HCT116 (cell line): ENCODE measurements at regions not wholly inside any gene's neighbourhood (a gene's known extent, or its start where the extent isn't known, plus 50 kb on each side); places are given as distances from the start of the nearest gene placed in this dataset.

Experiments used
- ATAC-seq: fragments of 200-7000 bp; cut with Tn5 transposase; 2 replicates; pipeline ENCODE4 v1.9.1; 2020; ENCODE audit warnings: mild to moderate bottlenecking, moderate library complexity
- BruUV-seq: library from RNA; stranded (reverse); fragments of 400-500 nt; replicated peaks from 2 replicates; lab custom pipeline; 2021; lab: Mats Ljungman, UMichigan
- CTCF ChIA-PET: fragments of 300-600 bp; sonication (Branson Sonifier 250); formaldehyde crosslinking; loops from one replicate; lab custom pipeline; 2021; ENCODE audit warnings: antibody characterized with exemption; lab: Charles Lee
- POLR2A ChIA-PET: fragments of 300-600, 350-600 bp; sonication (Branson Sonifier 250); formaldehyde crosslinking; loops from one replicate; lab custom pipeline; 2021; ENCODE audit warnings: antibody characterized with exemption; lab: Charles Lee
- RAD21 ChIA-PET, 2 experiments: fragments of 300-600 bp; sonication (Branson Sonifier 250); formaldehyde crosslinking; loops; one replicate each; lab custom pipeline; 2023; ENCODE audit warnings: low total read pairs in 2 of 2; ENCODE audit not compliant: uncharacterized antibody in 2 of 2, unreplicated experiment in 2 of 2, low non-redundant PET in 1 of 2; lab: Charles Lee
- DNase-seq: peaks from one replicate; pipeline ENCODE4 v3.0.0-alpha.2; 2010; ENCODE audit warnings: low read depth, low spot score
- H2AFZ ChIP-seq: fragments of 200-600 bp; shearing (Covaris generic), sonication (generic); 2 replicates; pipeline ENCODE4 v1.6.1; 2017; ENCODE audit warnings: low read depth, mixed run types, mixed read lengths, antibody characterized with exemption, low read length; ENCODE audit not compliant: poor library complexity, severe bottlenecking
- H3K27ac ChIP-seq: 2 replicates; pipeline ENCODE4 v1.5.1; 2012; ENCODE audit warnings: low read depth, low read length
- H3K27me3 ChIP-seq: fragments of 200-600 bp; sonication (generic); 2 replicates; pipeline ENCODE4 v1.6.1; 2016; ENCODE audit warnings: mixed run types, low read length, mixed read lengths; ENCODE audit not compliant: insufficient read depth
- H3K36me3 ChIP-seq, 2 experiments: fragments of 200-500 bp in 1 of 2; fragments of 200-600 bp in 1 of 2; sonication (Bioruptor generic) in 1 of 2; sonication (generic) in 1 of 2; 2 replicates each; pipeline versions ENCODE4 v1.5.1 to v1.6.1; 2014 to 2016; ENCODE audit warnings: low read length in 2 of 2, inconsistent platforms in 1 of 2, mixed read lengths in 1 of 2, mixed run types in 1 of 2; ENCODE audit not compliant: insufficient read depth in 2 of 2, control insufficient read depth in 1 of 2
- H3K4me1 ChIP-seq, 2 experiments: fragments of 200-600 bp in 1 of 2; sonication (generic) in 1 of 2; 2 replicates each; pipeline versions ENCODE4 v1.5.1 to v1.6.1; 2012 to 2017; ENCODE audit warnings: low read length in 2 of 2, inconsistent platforms in 1 of 2, mild to moderate bottlenecking in 1 of 2, mixed read lengths in 1 of 2, mixed run types in 1 of 2, moderate library complexity in 1 of 2; ENCODE audit not compliant: insufficient read depth in 2 of 2, control insufficient read depth in 1 of 2
- H3K4me2 ChIP-seq: fragments of 200-600 bp; sonication (generic); 2 replicates; pipeline ENCODE4 v1.6.1; 2017; ENCODE audit warnings: mixed run types, low read length, mixed read lengths
- H3K4me3 ChIP-seq, 2 experiments: fragments of 200-600 bp in 1 of 2; sonication (generic) in 1 of 2; replicated peaks in 1 of 2; 2 replicates each; pipeline ENCODE4 v1.5.1; 2011 to 2016; ENCODE audit warnings: low read length in 2 of 2, control low read depth in 1 of 2, low read depth in 1 of 2, mild to moderate bottlenecking in 1 of 2, mixed read lengths in 1 of 2, mixed run types in 1 of 2
- H3K79me2 ChIP-seq: fragments of 200-600 bp; sonication (generic); 2 replicates; pipeline ENCODE4 v1.6.1; 2017; ENCODE audit warnings: mild to moderate bottlenecking, mixed run types, low read length, moderate library complexity, mixed read lengths; ENCODE audit not compliant: insufficient read depth
- H3K9ac ChIP-seq: fragments of 200-600 bp; sonication (generic); 2 replicates; pipeline ENCODE4 v1.6.1; 2016; ENCODE audit warnings: low read length, mixed read lengths
- H3K9me2 ChIP-seq: fragments of 200-600 bp; sonication (generic), shearing (Covaris generic); 2 replicates; pipeline ENCODE4 v1.6.1; 2017; ENCODE audit warnings: mixed run types, mild to moderate bottlenecking, moderate library complexity; ENCODE audit not compliant: insufficient read depth
- H3K9me3 ChIP-seq, 2 experiments: fragments of 200-500 bp in 1 of 2; fragments of 200-600 bp in 1 of 2; sonication (Bioruptor generic) in 1 of 2; sonication (generic) in 1 of 2; 2 replicates each; pipeline ENCODE4 v1.6.1; 2014 to 2017; ENCODE audit warnings: low read length in 2 of 2, mixed read lengths in 2 of 2, inconsistent platforms in 1 of 2, low read depth in 1 of 2, mild to moderate bottlenecking in 1 of 2, mixed run types in 1 of 2, moderate library complexity in 1 of 2; ENCODE audit not compliant: control insufficient read depth in 1 of 2, insufficient read depth in 1 of 2
- H4K20me1 ChIP-seq: fragments of 200-600 bp; sonication (generic), shearing (Covaris generic); 2 replicates; pipeline ENCODE4 v1.6.1; 2017; ENCODE audit warnings: mixed run types, mild to moderate bottlenecking, moderate library complexity; ENCODE audit not compliant: insufficient read depth
- ATF3 ChIP-seq: IDR thresholded peaks from 2 replicates; pipeline ENCODE4 v1.6.1; 2012
- CBX3 ChIP-seq: IDR thresholded peaks from 2 replicates; pipeline ENCODE4 v1.6.1; 2012; ENCODE audit warnings: low read depth
- CEBPB ChIP-seq: IDR thresholded peaks from 2 replicates; pipeline ENCODE4 v1.6.1; 2012; ENCODE audit warnings: low read depth
- CTCF ChIP-seq, 3 experiments: fragments of 200-600 bp in 1 of 3; sonication (generic) in 1 of 3; IDR thresholded peaks in 2 of 3; conservative IDR thresholded peaks in 1 of 3; 2 replicates each; pipeline ENCODE4 v1.5.1; 2012 to 2017; ENCODE audit warnings: low read depth in 2 of 3, low read length in 2 of 3, antibody characterized with exemption in 1 of 3, borderline replicate concordance in 1 of 3, control low read depth in 1 of 3, mild to moderate bottlenecking in 1 of 3, mixed read lengths in 1 of 3, mixed run types in 1 of 3, moderate library complexity in 1 of 3; ENCODE audit not compliant: insufficient read depth in 1 of 3
- EGR1 ChIP-seq: IDR thresholded peaks from 2 replicates; pipeline ENCODE4 v1.6.1; 2012; ENCODE audit warnings: low read depth
- ELF1 ChIP-seq: IDR thresholded peaks from 2 replicates; pipeline ENCODE4 v1.6.1; 2012; ENCODE audit warnings: low read depth, borderline replicate concordance
- EZH2 ChIP-seq: fragments of 200-600 bp; sonication (generic); IDR thresholded peaks from 2 replicates; pipeline ENCODE4 v1.6.1; 2017; ENCODE audit warnings: antibody characterized with exemption, mixed run types
- FOSL1 ChIP-seq: IDR thresholded peaks from 2 replicates; pipeline ENCODE4 v1.6.1; 2012; ENCODE audit warnings: low read depth
- JUND ChIP-seq: IDR thresholded peaks from 2 replicates; pipeline ENCODE4 v1.6.1; 2012
- POLR2A ChIP-seq: IDR thresholded peaks from 2 replicates; pipeline ENCODE4 v1.7.0; 2011; ENCODE audit warnings: borderline replicate concordance; ENCODE audit not compliant: insufficient read depth, insufficient read length; ENCODE audit errors: extremely low read depth
- POLR2AphosphoS5 ChIP-seq: IDR thresholded peaks from 2 replicates; pipeline ENCODE4 v1.6.1; 2011; ENCODE audit warnings: mild to moderate bottlenecking, low read depth, low read length, moderate library complexity
- RAD21 ChIP-seq: IDR thresholded peaks from 2 replicates; pipeline ENCODE4 v1.6.1; 2012; ENCODE audit warnings: low read depth, mild to moderate bottlenecking
- SIN3A ChIP-seq: IDR thresholded peaks from 2 replicates; pipeline ENCODE4 v1.6.1; 2012; ENCODE audit warnings: low read depth
- SP1 ChIP-seq: IDR thresholded peaks from 2 replicates; pipeline ENCODE4 v1.6.1; 2012; ENCODE audit warnings: low read depth
- SRF ChIP-seq: IDR thresholded peaks from 2 replicates; pipeline ENCODE4 v1.6.1; 2012; ENCODE audit warnings: low read depth
- TCF7L2 ChIP-seq: IDR thresholded peaks from 2 replicates; pipeline ENCODE4 v1.7.0; 2011; ENCODE audit warnings: borderline replicate concordance, inconsistent platforms; ENCODE audit not compliant: insufficient read depth, insufficient read length; ENCODE audit errors: extremely low read depth
- ZBTB33 ChIP-seq: IDR thresholded peaks from 2 replicates; pipeline ENCODE4 v1.6.1; 2011; ENCODE audit warnings: mild to moderate bottlenecking, low read length, moderate library complexity; ENCODE audit not compliant: insufficient replicate concordance; ENCODE audit errors: extremely low read depth
- ZFX ChIP-seq: fragments of 450-650 bp; IDR thresholded peaks from 2 replicates; pipeline ENCODE4 v1.6.1; 2017
- ZNF274 ChIP-seq: fragments of 200-500 bp; sonication (Bioruptor generic); IDR thresholded peaks from 2 replicates; pipeline ENCODE4 v1.6.1; 2014; ENCODE audit warnings: mild to moderate bottlenecking, low read depth, low read length, inconsistent platforms
- intact Hi-C: fragments of 100-400 bp; cut with micrococcal nuclease; formaldehyde crosslinking; loops from 2 replicates; pipeline ENCODE4 v1.10.0; 2022

GRCh38 chr1:162974810-162975209, 94.4 kb upstream of the RGS4 start (continued):
- no peak for TF ChIP-seq ZBTB33
- no peak for TF ChIP-seq EZH2
- TF ChIP-seq JUND: no peak
- TF ChIP-seq EGR1: no peak
- TF ChIP-seq CTCF (IDR thresholded peaks at IDR 0.05 in 2 of 3, conservative IDR thresholded peaks at IDR 0.05 in 1 of 3; ENCODE audit: borderline replicate concordance in 1 of 3, insufficient read depth in 1 of 3, low read depth in 2 of 3, low read length in 2 of 3): no peak
- no peak for TF ChIP-seq SP1
- no peak for TF ChIP-seq ATF3

DNA sequence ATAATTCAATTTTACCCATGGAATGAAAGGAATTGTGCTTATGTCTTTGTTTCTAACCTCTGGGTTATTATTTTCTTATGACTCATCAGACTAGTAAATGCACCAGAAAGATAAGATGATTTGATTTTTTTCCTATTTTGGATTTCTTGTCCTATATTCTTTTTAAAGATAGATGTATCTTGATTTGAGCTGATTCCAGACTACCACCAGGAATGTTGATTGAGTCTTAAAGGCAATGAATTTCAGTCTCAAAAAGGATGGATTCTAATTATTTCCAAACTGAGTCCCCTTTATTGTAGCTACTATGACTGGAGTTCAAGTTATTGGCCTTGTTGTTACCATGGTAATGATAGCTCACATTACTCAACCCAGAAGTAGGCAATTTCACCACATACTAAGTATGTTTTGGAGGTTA, 95.8 kb upstream of the RGS4 start:
- no peak overlapping the region for H2AFZ ChIP-seq
- DNase-seq: no peak
- no peaks in the 10 kb centered on the region for H4K20me1 ChIP-seq
- no peak overlapping the region for H3K9ac ChIP-seq
- no peaks in the 10 kb centered on the region for H3K27me3 ChIP-seq
- no peak for ATAC-seq
- no peak overlapping the region for H3K4me3 ChIP-seq
- H3K9me3 ChIP-seq: no peaks in the 10 kb centered on the region
- POLR2A ChIA-PET: no interaction called here
- H3K36me3 ChIP-seq: no peaks in the 10 kb centered on the region
- intact Hi-C loops: no loop called here
- H3K79me2 ChIP-seq: no peaks in the 10 kb centered on the region
- RAD21 ChIA-PET: no interaction called here
- BruUV-seq: no TSS peak
- no peaks in the 10 kb centered on the region for H3K4me1 ChIP-seq
- H3K9me2 ChIP-seq: no peaks in the 10 kb centered on the region
- H3K4me2 ChIP-seq: no peak overlapping the region
- CTCF ChIA-PET: no interaction called here
- H3K27ac ChIP-seq: no peak overlapping the region
- TF ChIP-seq JUND (no peak), ZNF274 (no peak), SP1 (no peak), ZFX (no peak), ELF1 (no peak), SRF (no peak), RAD21 (no peak), POLR2A (no peak), TCF7L2 (no peak), FOSL1 (no peak), ATF3 (no peak), POLR2AphosphoS5 (no peak), CBX3 (no peak), ZBTB33 (no peak), SIN3A (no peak), CEBPB (no peak)
